Nephron (organoid): ENCODE measurements at regions not wholly inside any gene's neighbourhood (a gene's known extent, or its start where the extent isn't known, plus 50 kb on each side); places are given as distances from the start of the nearest gene placed in this dataset.

Experiments used
- H3K27ac Mint-ChIP-seq, 3 experiments: 2 replicates each; pipeline ENCODE4 v1.8.0; 2020; ENCODE audit warnings: mixed read lengths in 3 of 3, mild to moderate bottlenecking in 2 of 3, moderate library complexity in 1 of 3
- H3K27me3 Mint-ChIP-seq: 2 replicates; pipeline ENCODE4 v1.8.0; 2021; ENCODE audit warnings: low read depth, mild to moderate bottlenecking, moderate library complexity, mixed read lengths
- H3K36me3 Mint-ChIP-seq: 2 replicates; pipeline ENCODE4 v1.8.0; 2020; ENCODE audit warnings: low read depth, mixed read lengths
- H3K4me1 Mint-ChIP-seq: 2 replicates; pipeline ENCODE4 v1.8.0; 2020; ENCODE audit warnings: mixed read lengths
- H3K4me3 Mint-ChIP-seq, 3 experiments: 2 replicates each; pipeline ENCODE4 v1.8.0; 2020; ENCODE audit warnings: mild to moderate bottlenecking in 3 of 3, mixed read lengths in 3 of 3, moderate library complexity in 2 of 3
- H3K9me3 Mint-ChIP-seq: 2 replicates; pipeline ENCODE4 v1.8.0; 2020; ENCODE audit warnings: mixed read lengths
- CTCF ChIP-seq, 3 experiments: fragments of 200-600 bp; sonication (generic); IDR thresholded peaks; one replicate each; pipeline ENCODE4 v1.5.0; 2021; ENCODE audit warnings: antibody characterized with exemption in 3 of 3; ENCODE audit not compliant: unreplicated experiment in 3 of 3

- Mint-ChIP-seq H3K27me3 (no peaks in the 10 kb centered on the region), H3K4me3 (no peak overlapping the region), H3K36me3 (no peaks in the 10 kb centered on the region), H3K4me1 (no peaks in the 10 kb centered on the region), H3K9me3 (peaks cover 2% of the 10 kb centered on the region), H3K27ac (no peak overlapping the region)
- no peak for TF ChIP-seq CTCF (IDR thresholded peaks at IDR 0.05; ENCODE audit: unreplicated experiment in 3 of 3)
Measured at GRCh38 chr18:38966841-38967240, 1401.2 kb upstream of the CELF4 start.

- Mint-ChIP-seq H3K4me1 (no peaks in the 10 kb centered on the region), H3K27me3 (no peaks in the 10 kb centered on the region), H3K4me3 (no peak overlapping the region), H3K36me3 (no peaks in the 10 kb centered on the region), H3K27ac (no peak overlapping the region), H3K9me3 (peaks cover 2% of the 10 kb centered on the region)
- TF ChIP-seq CTCF (IDR thresholded peaks at IDR 0.05; ENCODE audit: unreplicated experiment in 3 of 3), result no peak
Measured at GRCh38 chr18:38963943-38964660, 1398.5 kb upstream of the CELF4 start.

DNA sequence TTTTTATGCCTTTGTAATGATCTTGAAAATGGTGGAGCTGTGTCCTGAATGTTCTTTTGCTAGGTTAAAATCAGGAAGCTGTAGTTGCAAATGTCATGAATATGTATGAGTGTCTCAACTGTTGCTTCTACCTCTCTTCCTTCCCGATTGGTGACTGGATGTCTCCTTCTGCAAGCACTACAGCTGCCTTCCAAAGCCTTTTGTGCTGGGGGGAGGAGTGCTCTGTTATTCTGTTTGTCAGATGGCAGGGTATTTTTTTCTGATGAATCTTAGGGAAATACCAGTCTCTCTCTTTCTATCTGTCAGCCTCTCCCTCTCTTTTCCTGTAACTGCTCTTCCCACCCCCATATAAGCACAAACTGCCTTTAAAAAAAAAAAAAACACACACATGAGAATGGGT, 1396.3 kb upstream of the CELF4 start:
- no peak overlapping the region for H3K4me3 Mint-ChIP-seq
- H3K36me3 Mint-ChIP-seq, result no peaks in the 10 kb centered on the region
- no peaks in the 10 kb centered on the region for H3K9me3 Mint-ChIP-seq
- no peak overlapping the region for H3K27ac Mint-ChIP-seq
- no peak for TF ChIP-seq CTCF (IDR thresholded peaks at IDR 0.05; ENCODE audit: unreplicated experiment in 3 of 3)
- no peaks in the 10 kb centered on the region for H3K27me3 Mint-ChIP-seq
- H3K4me1 Mint-ChIP-seq, result no peaks in the 10 kb centered on the region

GRCh38 chr18:38957736-38958135, 1392.1 kb upstream of the CELF4 start:
- Mint-ChIP-seq H3K27ac (no peak overlapping the region), H3K27me3 (no peaks in the 10 kb centered on the region), H3K4me1 (no peaks in the 10 kb centered on the region), H3K9me3 (no peaks in the 10 kb centered on the region), H3K36me3 (no peaks in the 10 kb centered on the region), H3K4me3 (no peak overlapping the region)
- no peak for TF ChIP-seq CTCF (IDR thresholded peaks at IDR 0.05; ENCODE audit: unreplicated experiment in 3 of 3)

DNA sequence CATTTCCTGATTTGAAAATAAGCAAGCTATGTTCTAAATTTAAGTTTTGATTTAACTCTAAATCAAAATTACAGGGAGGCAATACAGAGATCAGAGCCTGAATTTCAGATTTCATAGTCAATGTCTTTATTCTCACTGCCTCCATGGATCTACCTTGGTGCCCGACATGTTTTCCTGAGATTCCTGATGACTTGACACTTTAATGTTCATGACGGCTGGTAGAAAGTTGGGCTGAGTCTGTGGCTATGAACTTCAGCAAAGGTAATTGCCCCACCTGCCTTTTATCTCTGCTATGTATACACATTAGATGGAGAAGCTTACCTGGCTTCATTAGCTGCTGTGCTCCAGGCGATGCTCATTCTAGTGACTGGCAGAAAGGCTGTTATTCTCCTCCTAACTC, 1390.5 kb upstream of the CELF4 start:
- no peak for TF ChIP-seq CTCF (IDR thresholded peaks at IDR 0.05; ENCODE audit: unreplicated experiment in 3 of 3)
- Mint-ChIP-seq H3K36me3 (no peaks in the 10 kb centered on the region), H3K4me1 (no peaks in the 10 kb centered on the region), H3K27ac (no peak overlapping the region), H3K4me3 (no peak overlapping the region), H3K9me3 (no peaks in the 10 kb centered on the region), H3K27me3 (no peaks in the 10 kb centered on the region)

GRCh38 chr18:38951633-38952032, 1386.0 kb upstream of the CELF4 start:
- Mint-ChIP-seq H3K9me3 (no peaks in the 10 kb centered on the region), H3K4me3 (no peak overlapping the region), H3K4me1 (no peaks in the 10 kb centered on the region), H3K36me3 (no peaks in the 10 kb centered on the region), H3K27ac (no peak overlapping the region), H3K27me3 (no peaks in the 10 kb centered on the region)
- TF ChIP-seq CTCF (IDR thresholded peaks at IDR 0.05; ENCODE audit: unreplicated experiment in 3 of 3), result no peak
